T47D (cell line): ENCODE measurements at regions not wholly inside any gene's neighbourhood (a gene's known extent, or its start where the extent isn't known, plus 50 kb on each side); places are given as distances from the start of the nearest gene placed in this dataset.

Source experiments
- DNase-seq, 2 experiments: peaks; one replicate each; pipeline versions ENCODE4 v3.0.0 to v3.0.0-alpha.2; 2011 to 2012; ENCODE audit warnings: low read depth in 1 of 2, low spot score in 1 of 2
- JUND ChIP-seq: IDR thresholded peaks from 2 replicates; pipeline ENCODE4 v1.6.1; 2012; ENCODE audit warnings: low read depth
- in situ Hi-C: cut with HindIII; loops from 2 replicates; pipeline ENCODE4 v1.10.0; 2016; ENCODE audit warnings: low sequenced_read_pairs, low pct_unique_long_range_greater_than_20kb

DNA sequence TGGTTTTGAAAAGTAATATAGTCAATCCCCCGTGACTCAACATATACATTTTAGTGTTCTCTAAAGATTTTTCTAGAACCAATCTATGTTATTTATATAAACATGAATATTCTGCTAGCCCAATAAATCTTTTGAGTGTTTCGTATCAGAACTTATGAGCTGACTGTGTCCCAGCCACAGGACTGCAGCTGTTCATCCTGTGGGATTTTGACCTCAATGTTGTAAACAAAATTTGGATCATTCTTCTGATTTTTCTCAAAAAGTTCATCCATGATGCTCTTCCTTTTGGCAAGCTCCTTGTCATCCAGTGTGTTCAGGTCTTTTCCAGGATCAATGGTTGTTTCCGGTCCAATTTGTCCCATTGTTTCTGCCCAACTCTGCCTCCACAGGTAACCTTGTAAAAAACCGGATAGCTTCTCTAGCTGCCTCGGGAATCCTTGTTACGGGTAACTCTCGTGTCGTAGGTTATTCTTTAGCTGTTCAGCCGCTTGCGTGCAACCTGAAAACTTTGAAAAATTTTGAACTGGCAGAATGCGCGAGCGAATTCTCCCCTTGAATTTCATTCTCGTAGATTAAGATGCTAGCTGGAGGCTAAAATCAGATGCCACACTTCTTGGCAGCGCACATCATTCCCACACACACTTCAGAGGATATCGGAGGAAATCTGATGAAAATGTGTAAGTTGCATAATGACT lies 195.2 kb downstream of the SH3BP4 start:
- TF ChIP-seq JUND: no peak
- in situ Hi-C loops: no loop called here
- no peak for DNase-seq

DNA sequence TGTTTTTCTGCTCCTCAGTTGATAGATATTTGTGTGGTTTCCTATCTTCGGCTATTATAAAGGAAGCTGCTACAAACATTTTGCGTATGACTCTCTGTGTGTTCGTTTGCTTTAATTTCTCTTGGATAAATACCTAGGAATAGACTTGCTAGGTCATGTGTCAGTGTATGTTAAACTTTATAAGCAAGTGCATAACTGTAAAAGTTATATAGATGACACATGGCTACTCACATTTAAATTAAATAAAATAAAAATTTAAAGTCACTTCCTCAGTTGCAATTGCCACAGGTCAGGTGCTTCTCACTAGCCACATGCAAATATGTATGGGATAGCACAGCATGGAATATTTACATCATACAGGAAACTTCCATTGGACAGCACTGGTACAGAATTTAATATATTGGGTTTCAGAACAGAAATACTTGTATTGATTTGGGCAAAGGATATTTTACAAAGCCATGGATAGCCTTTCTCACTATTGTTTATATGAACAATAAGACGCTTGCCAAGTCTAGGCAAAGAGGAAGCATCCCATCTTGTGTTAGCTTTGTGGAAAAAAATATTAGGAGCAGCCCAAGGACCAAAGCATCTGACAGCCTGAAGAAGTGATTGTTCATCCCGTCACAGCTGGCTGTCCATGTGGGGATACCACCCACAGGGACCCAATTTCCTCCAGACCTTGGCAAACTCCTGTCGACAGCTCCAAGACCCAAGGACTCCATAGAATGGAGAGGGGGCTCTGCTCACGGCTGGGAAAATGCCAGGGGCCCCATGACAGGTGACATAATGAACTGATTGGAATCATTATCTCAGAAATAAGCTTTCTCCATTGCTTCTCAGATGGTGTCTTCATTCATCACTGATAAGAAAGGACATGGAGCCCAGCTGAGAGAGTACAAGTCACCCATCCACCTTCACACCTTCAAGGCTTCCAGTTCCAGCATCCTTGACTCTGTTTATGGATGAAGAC lies 196.7 kb downstream of the SH3BP4 start:
- in situ Hi-C loops: no loop called here
- TF ChIP-seq JUND: no peak
- no peak for DNase-seq

DNA sequence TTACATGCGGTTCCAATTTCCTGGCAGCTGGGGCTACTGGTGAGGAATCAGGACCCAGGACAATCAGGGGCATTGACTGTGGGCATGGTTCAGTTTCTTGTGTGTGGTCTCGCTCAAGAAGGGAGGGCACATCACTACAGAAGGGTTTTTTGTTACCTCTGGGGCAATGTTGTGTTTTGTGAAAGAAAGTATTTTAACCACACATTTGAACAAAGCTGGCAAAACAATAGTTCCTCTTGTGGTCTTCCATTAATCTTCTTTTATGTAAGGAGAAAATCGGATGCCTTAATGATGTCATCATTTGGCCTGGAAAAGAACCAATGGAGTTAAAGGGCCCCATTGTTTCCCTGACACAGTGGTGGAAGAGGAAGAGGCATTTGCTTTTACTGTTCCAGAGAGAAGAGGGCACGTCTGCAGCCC lies 197.4 kb downstream of the SH3BP4 start:
- in situ Hi-C loops: no loop called here
- no peak for TF ChIP-seq JUND
- no peak for DNase-seq

DNA sequence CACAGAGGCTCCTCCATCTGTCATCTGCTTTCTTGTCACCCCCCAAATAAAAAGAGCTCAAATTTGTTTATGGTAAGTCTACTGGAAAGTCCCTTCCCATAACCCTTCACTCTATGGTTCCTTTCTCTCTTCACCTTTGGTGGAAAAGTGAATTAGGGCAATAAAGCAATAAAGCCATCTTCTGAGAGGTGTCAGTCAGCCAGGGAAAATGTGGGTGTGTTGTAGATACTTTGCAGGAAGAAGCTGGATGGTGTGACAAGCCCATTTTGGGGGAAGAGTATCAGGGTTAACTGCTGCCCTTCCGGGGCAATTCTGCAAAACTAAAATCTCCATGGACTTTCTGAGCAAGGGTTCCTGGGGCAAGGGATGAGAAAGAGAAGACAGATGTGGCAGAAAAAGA lies 197.9 kb downstream of the SH3BP4 start:
- no peak for DNase-seq
- in situ Hi-C loops: no loop called here
- no peak for TF ChIP-seq JUND

DNA sequence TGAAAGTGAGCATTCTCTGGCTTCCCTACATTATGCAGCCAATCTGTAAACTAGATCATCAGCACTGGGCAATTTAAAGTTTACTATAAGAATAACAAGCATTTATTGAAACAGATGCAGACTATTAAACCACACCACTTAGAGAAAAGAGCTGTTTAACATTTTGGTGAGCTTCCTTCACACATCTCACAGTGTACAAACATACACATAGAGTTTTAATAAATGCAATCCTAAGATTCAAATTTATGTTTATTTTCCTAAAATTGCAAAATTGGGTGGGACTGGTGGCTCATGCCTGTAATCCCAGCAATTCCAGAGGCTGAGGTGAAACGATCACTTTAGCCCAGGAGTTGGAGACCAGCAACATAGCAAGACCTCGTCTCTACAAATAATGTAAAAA lies 199.3 kb downstream of the SH3BP4 start:
- DNase-seq: no peak
- in situ Hi-C loops: no loop called here
- TF ChIP-seq JUND: no peak

DNA sequence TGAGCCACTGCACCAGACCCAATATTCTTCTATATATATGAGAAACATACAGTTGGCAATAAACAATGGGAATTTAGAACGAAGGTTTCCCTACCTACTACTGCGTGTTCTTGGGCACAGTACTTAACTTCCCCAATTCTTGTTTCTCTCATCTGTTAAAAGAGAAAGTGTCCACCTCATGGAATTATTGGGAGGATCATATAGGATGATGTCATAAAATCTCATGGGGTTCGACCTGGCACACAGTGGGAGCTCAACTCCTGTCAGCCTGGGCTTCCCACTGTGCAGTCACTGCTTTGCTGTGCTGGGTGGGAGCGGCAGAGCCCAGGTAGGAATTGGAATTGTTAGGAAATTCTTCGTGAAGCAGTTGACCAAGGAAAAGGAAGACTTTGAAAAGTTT lies 203.3 kb downstream of the SH3BP4 start:
- no peak for TF ChIP-seq JUND
- in situ Hi-C loops: no loop called here
- DNase-seq: no peak

DNA sequence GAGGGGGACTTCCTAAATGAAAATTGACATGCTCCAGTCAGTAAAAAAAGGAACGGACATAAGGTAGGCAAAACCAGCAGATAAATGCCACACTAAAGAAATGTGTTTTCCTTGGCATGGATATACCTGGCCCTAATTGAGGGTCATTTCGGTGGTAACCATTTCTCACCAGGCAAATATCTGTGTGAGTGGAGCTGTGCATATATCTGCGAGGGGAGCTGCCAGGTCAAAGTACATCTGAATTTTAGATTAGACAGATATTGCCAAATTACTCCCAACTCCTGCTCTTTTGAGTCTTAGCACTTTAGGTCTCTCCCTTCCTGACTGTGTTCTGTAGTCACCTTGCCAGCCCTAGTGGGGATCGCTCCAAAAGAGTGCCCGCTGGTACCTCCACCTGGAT lies 204.2 kb downstream of the SH3BP4 start:
- in situ Hi-C loops: no loop called here
- no peak for DNase-seq
- no peak for TF ChIP-seq JUND

DNA sequence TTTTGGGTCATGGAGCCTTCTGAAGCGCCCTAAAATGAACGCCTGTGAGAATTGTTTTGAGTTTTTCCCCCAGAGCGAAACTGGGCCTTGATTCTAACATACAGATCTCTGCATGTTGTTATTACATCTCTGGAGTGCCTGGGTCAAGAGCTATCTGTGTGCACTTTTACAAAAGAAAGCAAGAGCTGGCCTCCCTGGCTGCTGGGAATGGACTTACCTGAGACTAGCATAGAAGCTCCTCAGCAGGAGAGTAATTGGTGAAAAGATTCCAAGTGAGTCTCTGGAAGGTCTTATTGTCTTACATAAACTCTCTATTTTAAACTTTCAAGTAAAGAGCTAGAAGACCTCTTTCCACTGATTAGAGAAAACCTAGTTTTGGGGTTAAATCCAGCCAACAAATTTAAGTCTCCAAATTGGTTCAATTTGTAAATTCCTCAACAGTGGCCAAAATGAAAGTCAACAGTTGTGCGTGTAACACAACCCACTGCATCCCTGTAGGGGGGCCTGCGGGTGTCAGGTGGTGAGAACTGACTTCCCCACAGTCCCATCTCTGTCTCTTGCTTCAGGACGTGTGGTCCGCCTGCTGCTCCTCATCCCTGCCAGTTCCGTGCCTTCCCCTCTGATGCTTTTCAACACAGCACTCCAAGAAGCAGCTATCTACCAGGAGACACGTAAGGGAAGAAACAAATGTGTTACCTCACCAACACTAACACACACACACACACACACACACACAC lies 206.1 kb downstream of the SH3BP4 start:
- in situ Hi-C loops: no loop called here
- DNase-seq: no peak
- no peak for TF ChIP-seq JUND

DNA sequence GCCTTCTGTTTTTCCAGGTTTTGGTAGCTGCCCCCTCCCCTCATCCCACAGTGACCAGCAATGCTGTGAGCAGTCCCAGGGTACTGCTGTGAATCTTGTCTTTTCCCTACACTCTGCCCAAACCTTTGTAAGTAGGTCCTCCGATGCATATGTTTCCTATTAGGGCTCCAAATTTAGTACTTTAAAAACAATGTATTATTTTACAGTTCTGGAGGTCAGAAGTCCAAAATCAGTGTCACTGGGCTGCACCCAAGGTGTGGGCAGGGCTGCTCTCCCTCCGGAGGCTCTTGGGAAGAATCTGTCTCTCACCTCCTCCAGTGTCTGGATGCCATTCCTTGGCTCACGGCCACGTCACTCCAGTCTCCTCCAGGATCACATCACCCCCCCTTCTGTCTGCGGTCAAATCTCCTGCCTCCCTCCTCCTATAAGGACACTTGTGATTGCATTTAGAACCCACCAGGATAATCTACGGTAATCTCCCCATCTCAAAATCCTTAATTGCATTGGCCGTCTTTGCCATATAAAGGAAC lies 208.5 kb downstream of the SH3BP4 start:
- no peak for DNase-seq
- no peak for TF ChIP-seq JUND
- in situ Hi-C loops: no loop called here

DNA sequence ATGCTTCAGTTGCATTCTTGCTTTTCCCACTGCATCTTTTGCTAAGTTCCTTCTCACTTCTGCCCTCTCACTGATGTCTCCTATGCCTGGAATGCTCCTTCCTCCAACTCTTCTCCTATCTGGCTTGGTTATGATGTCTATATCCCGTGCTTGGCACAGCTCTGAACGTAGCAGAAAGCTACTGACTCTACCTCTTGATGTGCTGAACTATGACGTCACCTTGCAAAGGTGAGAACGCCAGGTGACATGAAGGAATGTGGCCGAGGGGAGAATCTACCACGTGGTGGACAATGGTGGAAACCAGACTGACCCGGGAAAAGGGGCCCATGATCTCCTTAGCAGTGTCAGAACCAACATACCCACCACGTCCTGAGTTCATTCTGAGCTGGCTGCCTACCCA lies 209.7 kb downstream of the SH3BP4 start:
- DNase-seq: no peak
- no peak for TF ChIP-seq JUND
- in situ Hi-C loops: no loop called here

DNA sequence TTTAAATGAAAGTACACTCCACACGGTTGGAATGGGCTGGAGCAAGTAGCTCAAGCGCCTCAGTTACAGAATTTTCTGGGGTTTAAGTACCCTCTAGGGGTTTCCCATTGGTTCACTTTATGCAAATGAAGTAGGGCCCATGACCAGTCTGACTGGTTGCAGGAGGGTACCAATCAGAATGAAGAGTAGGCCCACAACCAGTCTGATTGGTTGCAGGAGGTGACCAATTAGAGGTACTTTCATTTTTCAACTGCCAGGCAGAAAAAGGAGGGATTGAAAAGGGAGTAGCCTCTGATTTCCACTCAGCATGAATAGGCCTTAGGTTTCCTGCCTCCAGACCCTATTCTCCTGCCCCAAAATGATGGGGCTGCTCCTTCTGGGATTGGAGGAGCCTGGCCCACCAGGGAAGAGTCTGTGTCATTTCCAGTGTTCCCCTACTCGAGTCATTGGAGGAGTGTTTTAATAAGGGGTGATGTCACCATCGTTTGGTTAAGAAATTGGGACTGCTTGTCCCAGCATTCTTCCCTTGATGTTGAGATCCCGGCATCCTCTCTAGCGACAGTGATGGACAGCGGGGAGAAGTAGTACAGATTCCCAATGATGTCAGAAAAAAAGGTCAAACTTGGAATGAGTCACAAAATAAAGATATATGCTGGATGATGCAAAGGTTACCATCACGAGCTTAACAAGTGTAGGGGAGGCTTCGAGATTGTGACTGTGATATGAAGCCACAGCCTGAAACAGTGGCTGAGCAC lies 210.4 kb downstream of the SH3BP4 start:
- DNase-seq: peak in 1 of 2 experiments; percentile 47
- in situ Hi-C loops: no loop called here
- no peak for TF ChIP-seq JUND

DNA sequence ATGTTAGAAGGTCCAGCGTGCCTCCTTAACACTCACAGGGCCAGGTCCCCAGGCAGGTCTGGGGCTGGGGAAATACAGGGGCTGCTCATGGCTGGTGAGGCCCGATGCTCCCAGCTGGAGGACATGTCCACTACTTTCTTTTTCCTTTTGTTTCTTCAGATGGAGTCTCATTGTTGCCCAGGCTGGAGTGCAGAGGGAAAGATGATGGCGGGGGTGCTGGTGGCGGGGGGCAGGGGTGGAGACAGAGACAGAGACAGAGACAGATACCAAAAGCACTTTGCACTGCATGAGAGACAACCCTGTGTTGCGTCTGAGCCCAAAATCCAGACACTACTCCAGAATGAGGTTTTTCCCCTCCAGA lies 211.0 kb downstream of the SH3BP4 start:
- DNase-seq: no peak
- TF ChIP-seq JUND: no peak
- in situ Hi-C loops: no loop called here

DNA sequence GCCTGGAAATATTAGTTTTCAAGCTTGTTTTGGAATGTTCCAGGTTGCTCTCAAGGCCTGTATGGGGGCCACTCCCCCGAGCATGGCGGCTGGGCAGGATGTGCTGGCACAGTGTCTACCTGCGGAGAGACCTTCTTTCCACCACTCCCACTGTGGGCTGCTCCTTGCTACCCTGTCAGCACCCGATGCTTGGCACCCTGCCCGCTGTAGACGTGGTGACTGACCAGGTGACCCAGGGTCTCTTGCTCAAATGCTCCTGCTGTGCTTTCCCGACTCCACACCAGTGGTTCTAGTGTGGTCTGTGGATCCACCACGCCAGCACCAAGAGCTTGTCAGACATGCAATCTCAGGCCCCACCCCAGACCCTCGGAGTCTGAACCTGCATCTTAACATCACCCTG lies 213.3 kb downstream of the SH3BP4 start:
- DNase-seq: no peak
- no peak for TF ChIP-seq JUND
- in situ Hi-C loops: no loop called here
